Esophagus mucosa (tissue), 1 donor: ENCODE measurements at regions not wholly inside any gene's neighbourhood (a gene's known extent, or its start where the extent isn't known, plus 50 kb on each side); places are given as distances from the start of the nearest gene placed in this dataset.

ENCODE experiments used
- ATAC-seq: fragments of 200-7000 bp; cut with Tn5 transposase; one replicate; pipeline ENCODE4 v1.9.1; 2020
- donor health status: DM: yes; HTN: yes; CAD: no.

GRCh38 chr13:89925107-89925506 lies 1422.4 kb upstream of the MIR17HG start:
- ATAC-seq = no peak

GRCh38 chr13:89930861-89931260 lies 1416.6 kb upstream of the MIR17HG start:
- no peak for ATAC-seq

GRCh38 chr13:89932902-89933301 lies 1414.6 kb upstream of the MIR17HG start:
- ATAC-seq = no peak

- ATAC-seq = no peak
Measured at GRCh38 chr13:89936256-89936655, 1411.2 kb upstream of the MIR17HG start.

GRCh38 chr13:89937420-89937819 lies 1410.1 kb upstream of the MIR17HG start:
- no peak for ATAC-seq

GRCh38 chr13:89940383-89940782 lies 1407.1 kb upstream of the MIR17HG start:
- no peak for ATAC-seq

GRCh38 chr13:89943139-89943538 lies 1404.3 kb upstream of the MIR17HG start:
- ATAC-seq = no peak

- no peak for ATAC-seq
Measured at GRCh38 chr13:89950225-89950624, 1397.3 kb upstream of the MIR17HG start.

- no peak for ATAC-seq
Measured at GRCh38 chr13:89951341-89951740, 1396.1 kb upstream of the MIR17HG start.

GRCh38 chr13:89953581-89953980 lies 1393.9 kb upstream of the MIR17HG start:
- ATAC-seq = no peak

- no peak for ATAC-seq
Measured at GRCh38 chr13:89955773-89956172, 1391.7 kb upstream of the MIR17HG start.

- no peak for ATAC-seq
Measured at GRCh38 chr13:89959074-89959473, 1388.4 kb upstream of the MIR17HG start.

GRCh38 chr13:89965252-89965651 lies 1382.2 kb upstream of the MIR17HG start:
- no peak for ATAC-seq

GRCh38 chr13:89966524-89966923 lies 1381.0 kb upstream of the MIR17HG start:
- ATAC-seq = no peak

- ATAC-seq = no peak
Measured at GRCh38 chr13:89967701-89968100, 1379.8 kb upstream of the MIR17HG start.

- ATAC-seq = no peak
Measured at GRCh38 chr13:89968470-89968869, 1379.0 kb upstream of the MIR17HG start.

GRCh38 chr13:89970353-89970709 lies 1377.2 kb upstream of the MIR17HG start:
- ATAC-seq = no peak

- no peak for ATAC-seq
Measured at GRCh38 chr13:89977203-89977602, 1370.3 kb upstream of the MIR17HG start.

GRCh38 chr13:89980896-89981295 lies 1366.6 kb upstream of the MIR17HG start:
- ATAC-seq = no peak

GRCh38 chr13:89982407-89983095 lies 1364.9 kb upstream of the MIR17HG start:
- ATAC-seq = no peak

- ATAC-seq = no peak
Measured at GRCh38 chr13:89988206-89988605, 1359.3 kb upstream of the MIR17HG start.

- ATAC-seq = no peak
Measured at GRCh38 chr13:90003566-90003965, 1343.9 kb upstream of the MIR17HG start.

GRCh38 chr13:90008707-90009149 lies 1338.8 kb upstream of the MIR17HG start:
- no peak for ATAC-seq

GRCh38 chr13:90014038-90014437 lies 1333.4 kb upstream of the MIR17HG start:
- ATAC-seq = no peak
